Right lobe of liver (tissue), 4 donors: ENCODE measurements at regions not wholly inside any gene's neighbourhood (a gene's known extent, or its start where the extent isn't known, plus 50 kb on each side); places are given as distances from the start of the nearest gene placed in this dataset.

Source experiments
- CTCF ChIP-seq, 4 donors: fragments of 200-600 bp in 3 of 4; fragments of 450-650 bp in 1 of 4; IDR thresholded peaks; one replicate each; pipeline versions ENCODE4 v1.5.1 to v1.8.0; 2016 to 2022; ENCODE audit warnings: antibody characterized with exemption in 4 of 4, mild to moderate bottlenecking in 2 of 4
- POLR2A ChIP-seq: fragments of 450-650 bp; IDR thresholded peaks from one replicate; pipeline ENCODE4 v1.6.1; 2017; ENCODE audit warnings: antibody characterized with exemption, mild to moderate bottlenecking
- donor health status: DM: no; HTN: no; CAD: no.
- donor health status: DM: no; HTN: no; CAD: no.
- donor health status: DM: no; HTN: yes; CAD: no.

- TF ChIP-seq CTCF (IDR thresholded peaks at IDR 0.05) (no peak), POLR2A (no peak)
Measured at GRCh38 chr5:174229514-174230370, 184.2 kb downstream of the NSG2 start.
